Amniotic stem cell (primary cell): ENCODE measurements at regions not wholly inside any gene's neighbourhood (a gene's known extent, or its start where the extent isn't known, plus 50 kb on each side); places are given as distances from the start of the nearest gene placed in this dataset.

ENCODE experiments used
- DNase-seq: peaks from one replicate; lab custom pipeline; 2025; lab: John Stamatoyannopoulos, UW

- DNase-seq: no peak
Measured at GRCh38 chr2:8278709-8279354, 403.0 kb upstream of the ID2 start.

- DNase-seq: no peak
Measured at GRCh38 chr2:8279506-8279905, 402.4 kb upstream of the ID2 start.

GRCh38 chr2:8281234-8281633, 400.6 kb upstream of the ID2 start:
- no peak for DNase-seq

- DNase-seq: no peak
Measured at GRCh38 chr2:8281950-8282857, 399.7 kb upstream of the ID2 start.

GRCh38 chr2:8282858-8283252, 399.0 kb upstream of the ID2 start:
- no peak for DNase-seq

GRCh38 chr2:8285081-8285480, 396.8 kb upstream of the ID2 start:
- no peak for DNase-seq

GRCh38 chr2:8285898-8286297, 396.0 kb upstream of the ID2 start:
- no peak for DNase-seq

- DNase-seq: no peak
Measured at GRCh38 chr2:8288206-8288605, 393.6 kb upstream of the ID2 start.

- DNase-seq: no peak
Measured at GRCh38 chr2:8289111-8289510, 392.7 kb upstream of the ID2 start.

GRCh38 chr2:8290771-8291352, 391.0 kb upstream of the ID2 start:
- no peak for DNase-seq

GRCh38 chr2:8296306-8296705, 385.6 kb upstream of the ID2 start:
- no peak for DNase-seq

- no peak for DNase-seq
Measured at GRCh38 chr2:8297376-8298231, 384.3 kb upstream of the ID2 start.

GRCh38 chr2:8298783-8299182, 383.1 kb upstream of the ID2 start:
- DNase-seq: no peak

- DNase-seq: no peak
Measured at GRCh38 chr2:8300216-8300615, 381.6 kb upstream of the ID2 start.

- no peak for DNase-seq
Measured at GRCh38 chr2:8300905-8301304, 381.0 kb upstream of the ID2 start.

- DNase-seq: no peak
Measured at GRCh38 chr2:8303322-8303832, 378.5 kb upstream of the ID2 start.

GRCh38 chr2:8304821-8305766, 376.8 kb upstream of the ID2 start:
- no peak for DNase-seq

- no peak for DNase-seq
Measured at GRCh38 chr2:8306530-8307351, 375.1 kb upstream of the ID2 start.

GRCh38 chr2:8307606-8308180, 374.2 kb upstream of the ID2 start:
- DNase-seq: no peak

GRCh38 chr2:8309131-8309530, 372.7 kb upstream of the ID2 start:
- no peak for DNase-seq
